ENCODE measurements at regions not wholly inside any gene's neighbourhood (a gene's known extent, or its start where the extent isn't known, plus 50 kb on each side); places are given as distances from the start of the nearest gene placed in this dataset.

DNA sequence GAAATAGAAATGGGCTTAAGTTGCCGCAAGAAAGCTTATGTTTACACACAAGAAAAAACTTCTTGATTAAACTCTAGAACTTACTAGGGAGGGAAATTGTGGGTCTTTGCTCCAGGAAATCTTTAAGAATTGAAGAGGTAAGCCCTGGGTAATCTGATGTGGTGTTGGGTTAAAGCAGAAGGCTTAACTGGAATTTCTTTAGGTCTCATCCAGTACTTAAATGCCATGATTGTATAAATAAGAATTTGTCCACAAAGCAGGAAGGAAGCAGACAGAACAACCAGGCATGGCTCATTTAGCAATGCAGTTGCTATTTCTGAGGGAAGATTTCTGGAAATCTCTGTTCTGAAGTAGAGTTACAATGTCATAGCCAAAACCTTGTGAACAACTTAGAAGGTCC lies 360.4 kb downstream of the KLF5 start:
- TF ChIP-seq POLR2AphosphoS5 (IDR thresholded peaks at IDR 0.05; ENCODE audit: low read depth, low read length) (no peak), POLR2A (IDR thresholded peaks at IDR 0.05; ENCODE audit: borderline replicate concordance, extremely low read depth, insufficient read depth, insufficient read length) (no peak), SP1 (IDR thresholded peaks at IDR 0.05; ENCODE audit: low read depth) (no peak), ZNF274 (IDR thresholded peaks at IDR 0.05; ENCODE audit: low read depth, low read length) (no peak), EZH2 (IDR thresholded peaks at IDR 0.05) (no peak), EGR1 (IDR thresholded peaks at IDR 0.05; ENCODE audit: low read depth) (no peak), CEBPB (IDR thresholded peaks at IDR 0.05; ENCODE audit: low read depth) (no peak), YY1 (IDR thresholded peaks at IDR 0.05; ENCODE audit: extremely low read depth, insufficient replicate concordance, low read depth, low read length) (no peak), JUND (IDR thresholded peaks at IDR 0.05) (no peak)
- TF ChIP-seq, protein P1, sequence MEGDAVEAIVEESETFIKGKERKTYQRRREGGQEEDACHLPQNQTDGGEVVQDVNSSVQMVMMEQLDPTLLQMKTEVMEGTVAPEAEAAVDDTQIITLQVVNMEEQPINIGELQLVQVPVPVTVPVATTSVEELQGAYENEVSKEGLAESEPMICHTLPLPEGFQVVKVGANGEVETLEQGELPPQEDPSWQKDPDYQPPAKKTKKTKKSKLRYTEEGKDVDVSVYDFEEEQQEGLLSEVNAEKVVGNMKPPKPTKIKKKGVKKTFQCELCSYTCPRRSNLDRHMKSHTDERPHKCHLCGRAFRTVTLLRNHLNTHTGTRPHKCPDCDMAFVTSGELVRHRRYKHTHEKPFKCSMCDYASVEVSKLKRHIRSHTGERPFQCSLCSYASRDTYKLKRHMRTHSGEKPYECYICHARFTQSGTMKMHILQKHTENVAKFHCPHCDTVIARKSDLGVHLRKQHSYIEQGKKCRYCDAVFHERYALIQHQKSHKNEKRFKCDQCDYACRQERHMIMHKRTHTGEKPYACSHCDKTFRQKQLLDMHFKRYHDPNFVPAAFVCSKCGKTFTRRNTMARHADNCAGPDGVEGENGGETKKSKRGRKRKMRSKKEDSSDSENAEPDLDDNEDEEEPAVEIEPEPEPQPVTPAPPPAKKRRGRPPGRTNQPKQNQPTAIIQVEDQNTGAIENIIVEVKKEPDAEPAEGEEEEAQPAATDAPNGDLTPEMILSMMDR (IDR thresholded peaks at IDR 0.05 in 2 of 3, conservative IDR thresholded peaks at IDR 0.05 in 1 of 3; ENCODE audit: borderline replicate concordance in 1 of 3, insufficient read depth in 1 of 3, low read depth in 2 of 3, low read length in 2 of 3), result no peak
- TF ChIP-seq, protein P2, sequence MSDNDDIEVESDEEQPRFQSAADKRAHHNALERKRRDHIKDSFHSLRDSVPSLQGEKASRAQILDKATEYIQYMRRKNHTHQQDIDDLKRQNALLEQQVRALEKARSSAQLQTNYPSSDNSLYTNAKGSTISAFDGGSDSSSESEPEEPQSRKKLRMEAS (IDR thresholded peaks at IDR 0.05), result no peak

Data from HCT116 (cell line).